GM12874 (cell line): ENCODE measurements at regions not wholly inside any gene's neighbourhood (a gene's known extent, or its start where the extent isn't known, plus 50 kb on each side); places are given as distances from the start of the nearest gene placed in this dataset.

ENCODE experiments used
- CTCF ChIP-seq: IDR thresholded peaks from 2 replicates; pipeline ENCODE4 v1.5.1; 2011; ENCODE audit warnings: low read depth, mild to moderate bottlenecking, control low read depth, low read length, moderate library complexity; ENCODE audit not compliant: insufficient read depth

GRCh38 chr1:209344156-209344555 is 239.4 kb upstream of the CAMK1G start:
- no peak for TF ChIP-seq CTCF

- no peak for TF ChIP-seq CTCF
Observed at GRCh38 chr1:209349363-209350308, 233.9 kb upstream of the CAMK1G start.

- TF ChIP-seq CTCF = no peak
Observed at GRCh38 chr1:209353053-209353452, 230.5 kb upstream of the CAMK1G start.

GRCh38 chr1:209354111-209354839 is 229.2 kb upstream of the CAMK1G start:
- TF ChIP-seq CTCF = peak; percentile 89

- TF ChIP-seq CTCF = no peak
Observed at GRCh38 chr1:209354840-209355165, 228.7 kb upstream of the CAMK1G start.

GRCh38 chr1:209355415-209355814 is 228.1 kb upstream of the CAMK1G start:
- TF ChIP-seq CTCF = no peak

- no peak for TF ChIP-seq CTCF
Observed at GRCh38 chr1:209356976-209357377, 226.5 kb upstream of the CAMK1G start.
